EL (cell line): ENCODE measurements at regions not wholly inside any gene's neighbourhood (a gene's known extent, or its start where the extent isn't known, plus 50 kb on each side); places are given as distances from the start of the nearest gene placed in this dataset.

Experiments used
- DNase-seq: peaks from one replicate; pipeline ENCODE4 v3.0.0-alpha.2; 2016

- DNase-seq, result no peak
Observed at GRCh38 chr2:67522148-67522547, 125.0 kb downstream of the ETAA1 start.

GRCh38 chr2:67524213-67524612 lies 127.1 kb downstream of the ETAA1 start:
- DNase-seq, result no peak

- DNase-seq, result no peak
Observed at GRCh38 chr2:67524777-67525176, 127.6 kb downstream of the ETAA1 start.

- DNase-seq, result peak; percentile 30
Observed at GRCh38 chr2:67526283-67526682, 129.2 kb downstream of the ETAA1 start.

- DNase-seq, result no peak
Observed at GRCh38 chr2:67528320-67528719, 131.2 kb downstream of the ETAA1 start.

GRCh38 chr2:67532387-67532786 lies 135.3 kb downstream of the ETAA1 start:
- DNase-seq, result no peak

- DNase-seq, result no peak
Observed at GRCh38 chr2:67534745-67535144, 137.6 kb downstream of the ETAA1 start.

- no peak for DNase-seq
Observed at GRCh38 chr2:67540962-67541361, 143.8 kb downstream of the ETAA1 start.

- DNase-seq, result no peak
Observed at GRCh38 chr2:67544286-67544685, 147.2 kb downstream of the ETAA1 start.

GRCh38 chr2:67548317-67549201 lies 151.4 kb downstream of the ETAA1 start:
- DNase-seq, result no peak

- no peak for DNase-seq
Observed at GRCh38 chr2:67559156-67559555, 162.0 kb downstream of the ETAA1 start.

- no peak for DNase-seq
Observed at GRCh38 chr2:67560771-67561456, 163.8 kb downstream of the ETAA1 start.

GRCh38 chr2:67561457-67561965 lies 164.4 kb downstream of the ETAA1 start:
- peak; percentile 78 for DNase-seq

- peak; percentile 22 for DNase-seq
Observed at GRCh38 chr2:67564076-67564475, 166.9 kb downstream of the ETAA1 start.

GRCh38 chr2:67564626-67565025 lies 167.5 kb downstream of the ETAA1 start:
- DNase-seq, result no peak

GRCh38 chr2:67565262-67565661 lies 168.1 kb downstream of the ETAA1 start:
- DNase-seq, result no peak

- peak; percentile 70 for DNase-seq
Observed at GRCh38 chr2:67565761-67566160, 168.6 kb downstream of the ETAA1 start.

GRCh38 chr2:67566285-67566684 lies 169.2 kb downstream of the ETAA1 start:
- peak; percentile 15 for DNase-seq

GRCh38 chr2:67566958-67567635 lies 170.0 kb downstream of the ETAA1 start:
- DNase-seq, result peak; percentile 25

- no peak for DNase-seq
Observed at GRCh38 chr2:67567886-67568285, 170.8 kb downstream of the ETAA1 start.

GRCh38 chr2:67570611-67571010 lies 173.5 kb downstream of the ETAA1 start:
- DNase-seq, result no peak

GRCh38 chr2:67571785-67572718 lies 174.9 kb downstream of the ETAA1 start:
- DNase-seq, result peak; percentile 35
